Neural progenitor cell (in vitro differentiated cells): ENCODE measurements at regions not wholly inside any gene's neighbourhood (a gene's known extent, or its start where the extent isn't known, plus 50 kb on each side); places are given as distances from the start of the nearest gene placed in this dataset.

Experiments
- DNase-seq: peaks from one replicate; pipeline ENCODE4 v3.0.0-alpha.2; 2016; ENCODE audit warnings: low spot score
- H2AFZ ChIP-seq: fragments of 200-600 bp; sonication (generic); replicated peaks from 2 replicates; pipeline ENCODE4 v1.6.1; 2016; ENCODE audit warnings: antibody characterized with exemption
- H3F3A ChIP-seq: fragments of 200-600 bp; sonication (generic); 2 replicates; pipeline ENCODE4 v1.6.1; 2016; ENCODE audit warnings: antibody characterized with exemption, low read depth
- H3K27ac ChIP-seq: fragments of 200-600 bp; sonication (generic); 2 replicates; pipeline ENCODE4 v1.5.1; 2016; ENCODE audit warnings: mild to moderate bottlenecking
- H3K27me3 ChIP-seq: fragments of 200-600 bp; sonication (generic); 2 replicates; pipeline ENCODE4 v1.6.1; 2016; ENCODE audit warnings: mild to moderate bottlenecking, moderate library complexity
- H3K36me3 ChIP-seq: fragments of 200-600 bp; sonication (generic); 2 replicates; pipeline ENCODE4 v1.5.1; 2016
- H3K4me1 ChIP-seq: fragments of 200-600 bp; sonication (generic); 2 replicates; pipeline ENCODE4 v1.6.1; 2016; ENCODE audit warnings: mixed run types
- H3K4me2 ChIP-seq: fragments of 200-600 bp; sonication (generic); 2 replicates; pipeline ENCODE4 v1.6.1; 2016
- H3K4me3 ChIP-seq: fragments of 200-600 bp; sonication (generic); 2 replicates; pipeline ENCODE4 v1.5.1; 2016
- H3K79me2 ChIP-seq: fragments of 200-600 bp; sonication (generic); 2 replicates; pipeline ENCODE4 v1.6.1; 2016; ENCODE audit warnings: low read depth
- H3K9ac ChIP-seq: fragments of 200-600 bp; sonication (generic); 2 replicates; pipeline ENCODE4 v1.6.1; 2016
- H3K9me3 ChIP-seq: fragments of 200-600 bp; sonication (generic); 2 replicates; pipeline ENCODE4 v1.5.1; 2016; ENCODE audit warnings: low read depth
- H4K20me1 ChIP-seq: fragments of 200-600 bp; sonication (generic); 2 replicates; pipeline ENCODE4 v1.6.1; 2016; ENCODE audit warnings: low read depth
- H3K27ac Mint-ChIP-seq: 3 replicates; pipeline ENCODE4 v1.8.0; 2021; ENCODE audit warnings: mixed read lengths
- H3K27me3 Mint-ChIP-seq: 2 replicates; pipeline ENCODE4 v1.8.0; 2022; ENCODE audit warnings: low read depth, mild to moderate bottlenecking, inconsistent platforms, moderate library complexity, mixed read lengths; ENCODE audit not compliant: insufficient read depth
- H3K36me3 Mint-ChIP-seq: 3 replicates; pipeline ENCODE4 v1.8.0; 2021; ENCODE audit warnings: mixed read lengths
- H3K4me1 Mint-ChIP-seq: 3 replicates; pipeline ENCODE4 v1.8.0; 2021; ENCODE audit warnings: mixed read lengths
- H3K4me3 Mint-ChIP-seq: 3 replicates; pipeline ENCODE4 v1.8.0; 2021; ENCODE audit warnings: mild to moderate bottlenecking, moderate library complexity, mixed read lengths
- H3K9me3 Mint-ChIP-seq: 3 replicates; pipeline ENCODE4 v1.8.0; 2020; ENCODE audit warnings: mixed read lengths
- CTCF ChIP-seq: fragments of 200-600 bp; sonication (generic); IDR thresholded peaks from 2 replicates; pipeline ENCODE4 v1.5.1; 2017; ENCODE audit warnings: antibody characterized with exemption, mild to moderate bottlenecking
- EZH2 ChIP-seq: fragments of 200-600 bp; sonication (generic); IDR thresholded peaks from 2 replicates; pipeline ENCODE4 v1.6.1; 2017; ENCODE audit warnings: antibody characterized with exemption, mild to moderate bottlenecking, moderate library complexity
- EZH2phosphoT487 ChIP-seq: fragments of 200-600 bp; sonication (generic); IDR thresholded peaks from 2 replicates; pipeline ENCODE4 v1.6.1; 2017; ENCODE audit warnings: antibody characterized with exemption

- TF ChIP-seq EZH2 (no peak), EZH2phosphoT487 (no peak), CTCF (no peak)
- peaks cover 41% of the 10 kb centered on the region for H3K27me3 ChIP-seq
- H3K27ac Mint-ChIP-seq = peak overlapping the region; percentile 43
- H3K4me2 ChIP-seq = no peak overlapping the region
- H3K4me1 ChIP-seq = peaks cover 7% of the 10 kb centered on the region
- H3K4me1 Mint-ChIP-seq = peaks cover 18% of the 10 kb centered on the region
- H3K27me3 Mint-ChIP-seq = peaks cover 3% of the 10 kb centered on the region
- H3K9me3 Mint-ChIP-seq = no peaks in the 10 kb centered on the region
- no peak overlapping the region for H3K4me3 ChIP-seq
- H3K36me3 ChIP-seq = no peaks in the 10 kb centered on the region
- no peak overlapping the region for H3K9ac ChIP-seq
- no peaks in the 10 kb centered on the region for H3K9me3 ChIP-seq
- no peak overlapping the region for H3K4me3 Mint-ChIP-seq
- H2AFZ ChIP-seq = no peak overlapping the region
- H3F3A ChIP-seq = peaks cover 13% of the 10 kb centered on the region
- H4K20me1 ChIP-seq = peaks cover 6% of the 10 kb centered on the region
- H3K27ac ChIP-seq = no peak overlapping the region
- no peaks in the 10 kb centered on the region for H3K36me3 Mint-ChIP-seq
- no peak for DNase-seq
- no peaks in the 10 kb centered on the region for H3K79me2 ChIP-seq
Observed at GRCh38 chr15:66846031-66846430, 144.0 kb downstream of the SMAD6 start.

- H3F3A ChIP-seq = peaks cover 13% of the 10 kb centered on the region
- peaks cover 39% of the 10 kb centered on the region for H3K27me3 ChIP-seq
- H3K9ac ChIP-seq = no peak overlapping the region
- peaks cover 23% of the 10 kb centered on the region for H3K4me1 Mint-ChIP-seq
- no peak overlapping the region for H3K4me3 ChIP-seq
- no peak overlapping the region for H3K4me2 ChIP-seq
- DNase-seq = no peak
- peaks cover 5% of the 10 kb centered on the region for H3K4me1 ChIP-seq
- no peaks in the 10 kb centered on the region for H3K9me3 ChIP-seq
- TF ChIP-seq CTCF = no peak
- no peak for TF ChIP-seq EZH2
- TF ChIP-seq EZH2phosphoT487 = no peak
- no peak overlapping the region for H2AFZ ChIP-seq
- no peak overlapping the region for H3K27ac Mint-ChIP-seq
- H4K20me1 ChIP-seq = peaks cover 6% of the 10 kb centered on the region
- no peaks in the 10 kb centered on the region for H3K36me3 ChIP-seq
- H3K9me3 Mint-ChIP-seq = no peaks in the 10 kb centered on the region
- no peak overlapping the region for H3K4me3 Mint-ChIP-seq
- H3K27me3 Mint-ChIP-seq = peaks cover 2% of the 10 kb centered on the region
- no peaks in the 10 kb centered on the region for H3K79me2 ChIP-seq
- H3K27ac ChIP-seq = no peak overlapping the region
- no peaks in the 10 kb centered on the region for H3K36me3 Mint-ChIP-seq
Observed at GRCh38 chr15:66846811-66847210, 144.8 kb downstream of the SMAD6 start.

GRCh38 chr15:66847565-66847991, 145.5 kb downstream of the SMAD6 start:
- Histone ChIP-seq H3K4me3 (no peak overlapping the region), H3K9me3 (no peaks in the 10 kb centered on the region), H3K79me2 (no peaks in the 10 kb centered on the region), H3K27ac (no peak overlapping the region), H3K4me2 (no peak overlapping the region), H3K9ac (no peak overlapping the region), H2AFZ (no peak overlapping the region), H3F3A (peaks cover 10% of the 10 kb centered on the region), H4K20me1 (peaks cover 6% of the 10 kb centered on the region), H3K27me3 (peaks cover 39% of the 10 kb centered on the region), H3K36me3 (no peaks in the 10 kb centered on the region), H3K4me1 (peaks cover 2% of the 10 kb centered on the region)
- Mint-ChIP-seq H3K4me3 (no peak overlapping the region), H3K9me3 (no peaks in the 10 kb centered on the region), H3K36me3 (no peaks in the 10 kb centered on the region), H3K27ac (no peak overlapping the region), H3K27me3 (peaks cover 2% of the 10 kb centered on the region), H3K4me1 (peaks cover 23% of the 10 kb centered on the region)
- DNase-seq = no peak
- TF ChIP-seq EZH2phosphoT487 (no peak), EZH2 (no peak), CTCF (no peak)
